Fibroblast of lung (primary cell): ENCODE measurements at regions not wholly inside any gene's neighbourhood (a gene's known extent, or its start where the extent isn't known, plus 50 kb on each side); places are given as distances from the start of the nearest gene placed in this dataset.
A peak's percentile ranks its signal among the peaks of the same experiment; 100 is the strongest.

Source experiments
- DNase-seq, 2 donors: peaks; one replicate each; pipeline versions ENCODE4 v3.0.0 to v3.0.0-alpha.2; 2010; ENCODE audit warnings: low read depth in 2 of 2
- H2AFZ ChIP-seq: 2 replicates; pipeline ENCODE4 v1.5.1; 2012; ENCODE audit warnings: low read length, control low read depth, inconsistent platforms
- H3K27ac ChIP-seq: 2 replicates; pipeline ENCODE4 v1.5.1; 2011; ENCODE audit warnings: low read length, control low read depth; ENCODE audit not compliant: insufficient read depth
- H3K27me3 ChIP-seq: 2 replicates; pipeline ENCODE4 v1.5.1; 2011; ENCODE audit warnings: mild to moderate bottlenecking, low read length; ENCODE audit not compliant: control insufficient read depth, insufficient read depth
- H3K36me3 ChIP-seq: 2 replicates; pipeline ENCODE4 v1.5.1; 2011; ENCODE audit warnings: low read length; ENCODE audit not compliant: control insufficient read depth, insufficient read depth
- H3K4me1 ChIP-seq: 2 replicates; pipeline ENCODE4 v1.5.1; 2011; ENCODE audit warnings: low read length; ENCODE audit not compliant: control insufficient read depth, insufficient read depth; ENCODE audit errors: extremely low read depth
- H3K4me2 ChIP-seq: 2 replicates; pipeline ENCODE4 v1.5.1; 2011; ENCODE audit warnings: low read length, control low read depth; ENCODE audit not compliant: insufficient read depth; ENCODE audit errors: extremely low read depth
- H3K4me3 ChIP-seq, 4 experiments: fragments of 200-600 bp in 1 of 4; sonication (generic) in 1 of 4; replicated peaks in 1 of 4; 2 replicates each; pipeline ENCODE4 v1.5.1; 2011 to 2016; ENCODE audit warnings: low read length in 4 of 4, low read depth in 3 of 4, mild to moderate bottlenecking in 3 of 4, control low read depth in 2 of 4, inconsistent platforms in 1 of 4, mixed read lengths in 1 of 4; ENCODE audit not compliant: insufficient read depth in 1 of 4; ENCODE audit errors: control extremely low read depth in 1 of 4
- H3K79me2 ChIP-seq: 2 replicates; pipeline ENCODE4 v1.5.1; 2012; ENCODE audit warnings: mild to moderate bottlenecking, low read length, inconsistent platforms; ENCODE audit not compliant: control insufficient read depth, insufficient read depth
- H3K9ac ChIP-seq: 2 replicates; pipeline ENCODE4 v1.5.1; 2011; ENCODE audit warnings: mild to moderate bottlenecking, low read length, control low read depth; ENCODE audit not compliant: insufficient read depth
- H3K9me3 ChIP-seq: 2 replicates; pipeline ENCODE4 v1.5.1; 2012; ENCODE audit warnings: low read depth, low read length; ENCODE audit not compliant: control insufficient read depth, insufficient read depth
- H4K20me1 ChIP-seq: 2 replicates; pipeline ENCODE4 v1.5.1; 2011; ENCODE audit warnings: low read length; ENCODE audit not compliant: control insufficient read depth, insufficient read depth; ENCODE audit errors: extremely low read depth
- EZH2 ChIP-seq: IDR thresholded peaks from 2 replicates; pipeline ENCODE4 v1.5.1; 2012; ENCODE audit warnings: low read length, control low read depth, mild to moderate bottlenecking; ENCODE audit errors: missing control alignments
- TF ChIP-seq, protein P1 (sequence below), 2 donors: IDR thresholded peaks in 1 of 2; conservative IDR thresholded peaks in 1 of 2; 1 replicate in 1 of 2; 2 replicates in 1 of 2; pipeline ENCODE4 v1.5.1; 2011 to 2012; ENCODE audit warnings: low read length in 2 of 2, control low read depth in 1 of 2, inconsistent platforms in 1 of 2, low read depth in 1 of 2, mild to moderate bottlenecking in 1 of 2

DNA sequence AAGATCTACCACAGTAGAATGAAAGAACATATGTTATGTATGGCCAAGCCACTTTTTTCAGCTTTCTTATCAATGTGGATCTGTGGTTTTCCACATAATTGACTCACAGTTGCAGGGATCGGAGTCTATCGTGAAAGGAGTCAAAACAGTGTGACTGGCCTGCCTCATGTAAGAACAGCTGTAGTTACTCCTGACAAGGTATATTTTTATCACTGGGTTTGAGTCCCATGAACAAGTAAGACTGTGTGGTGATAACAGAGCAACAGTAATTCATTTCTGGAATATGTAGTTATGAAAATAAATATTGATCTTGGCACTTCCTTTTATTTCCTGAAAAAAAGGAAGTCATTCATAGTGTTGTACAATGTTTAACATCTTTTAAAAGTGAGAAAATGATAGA, 416.6 kb downstream of the KLF12 start:
- Histone ChIP-seq H3K4me2 (no peak overlapping the region), H3K4me1 (no peaks in the 10 kb centered on the region), H3K27me3 (no peaks in the 10 kb centered on the region), H2AFZ (no peak overlapping the region), H3K9me3 (no peaks in the 10 kb centered on the region), H3K4me3 (no peak overlapping the region), H4K20me1 (no peaks in the 10 kb centered on the region), H3K36me3 (peaks cover 2% of the 10 kb centered on the region), H3K9ac (no peak overlapping the region), H3K79me2 (no peaks in the 10 kb centered on the region), H3K27ac (no peak overlapping the region)
- TF ChIP-seq EZH2 = no peak
- TF ChIP-seq, protein P1, sequence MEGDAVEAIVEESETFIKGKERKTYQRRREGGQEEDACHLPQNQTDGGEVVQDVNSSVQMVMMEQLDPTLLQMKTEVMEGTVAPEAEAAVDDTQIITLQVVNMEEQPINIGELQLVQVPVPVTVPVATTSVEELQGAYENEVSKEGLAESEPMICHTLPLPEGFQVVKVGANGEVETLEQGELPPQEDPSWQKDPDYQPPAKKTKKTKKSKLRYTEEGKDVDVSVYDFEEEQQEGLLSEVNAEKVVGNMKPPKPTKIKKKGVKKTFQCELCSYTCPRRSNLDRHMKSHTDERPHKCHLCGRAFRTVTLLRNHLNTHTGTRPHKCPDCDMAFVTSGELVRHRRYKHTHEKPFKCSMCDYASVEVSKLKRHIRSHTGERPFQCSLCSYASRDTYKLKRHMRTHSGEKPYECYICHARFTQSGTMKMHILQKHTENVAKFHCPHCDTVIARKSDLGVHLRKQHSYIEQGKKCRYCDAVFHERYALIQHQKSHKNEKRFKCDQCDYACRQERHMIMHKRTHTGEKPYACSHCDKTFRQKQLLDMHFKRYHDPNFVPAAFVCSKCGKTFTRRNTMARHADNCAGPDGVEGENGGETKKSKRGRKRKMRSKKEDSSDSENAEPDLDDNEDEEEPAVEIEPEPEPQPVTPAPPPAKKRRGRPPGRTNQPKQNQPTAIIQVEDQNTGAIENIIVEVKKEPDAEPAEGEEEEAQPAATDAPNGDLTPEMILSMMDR (conservative IDR thresholded peaks at IDR 0.05 in 1 of 2, IDR thresholded peaks at IDR 0.05 in 1 of 2; ENCODE audit: low read depth in 1 of 2, low read length in 2 of 2) = no peak
- DNase-seq = peak; percentile 39 to 81

DNA sequence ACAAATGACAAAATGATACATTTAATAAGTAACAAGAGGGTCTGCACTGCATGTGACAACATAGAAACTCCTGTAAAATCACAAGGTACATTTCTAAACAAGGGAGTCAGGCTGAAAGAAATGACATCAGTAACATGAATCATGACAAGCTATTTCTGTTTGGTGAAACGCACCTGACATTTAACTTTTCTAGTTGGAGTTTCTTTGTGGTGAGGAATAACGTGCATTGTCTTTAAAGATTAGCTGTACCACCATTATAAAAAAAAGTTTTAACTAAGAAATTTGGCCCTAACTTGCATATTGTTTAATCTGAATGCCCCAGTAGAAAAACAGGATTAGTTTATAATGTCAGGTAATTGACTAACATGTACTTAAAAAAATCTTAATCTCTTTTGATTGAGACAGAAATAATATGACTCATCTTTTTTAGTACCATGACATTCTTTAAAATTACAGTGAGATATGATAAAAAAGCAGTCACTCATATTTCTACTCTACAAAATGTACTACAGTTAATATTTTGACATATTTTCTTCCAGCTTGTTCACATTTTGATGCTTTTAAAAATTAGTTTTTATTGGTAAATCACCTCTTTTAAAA, 418.2 kb downstream of the KLF12 start:
- Histone ChIP-seq H3K27ac (no peak overlapping the region), H3K36me3 (peaks cover 2% of the 10 kb centered on the region), H3K9ac (no peak overlapping the region), H2AFZ (no peak overlapping the region), H3K4me1 (no peaks in the 10 kb centered on the region), H3K4me3 (no peak overlapping the region), H3K79me2 (no peaks in the 10 kb centered on the region), H3K27me3 (no peaks in the 10 kb centered on the region), H3K4me2 (no peak overlapping the region), H4K20me1 (no peaks in the 10 kb centered on the region), H3K9me3 (no peaks in the 10 kb centered on the region)
- TF ChIP-seq, protein P1 (conservative IDR thresholded peaks at IDR 0.05 in 1 of 2, IDR thresholded peaks at IDR 0.05 in 1 of 2; ENCODE audit: low read depth in 1 of 2, low read length in 2 of 2) = no peak
- TF ChIP-seq EZH2 = no peak
- DNase-seq = peak in 1 of 2 donors; percentile 36

DNA sequence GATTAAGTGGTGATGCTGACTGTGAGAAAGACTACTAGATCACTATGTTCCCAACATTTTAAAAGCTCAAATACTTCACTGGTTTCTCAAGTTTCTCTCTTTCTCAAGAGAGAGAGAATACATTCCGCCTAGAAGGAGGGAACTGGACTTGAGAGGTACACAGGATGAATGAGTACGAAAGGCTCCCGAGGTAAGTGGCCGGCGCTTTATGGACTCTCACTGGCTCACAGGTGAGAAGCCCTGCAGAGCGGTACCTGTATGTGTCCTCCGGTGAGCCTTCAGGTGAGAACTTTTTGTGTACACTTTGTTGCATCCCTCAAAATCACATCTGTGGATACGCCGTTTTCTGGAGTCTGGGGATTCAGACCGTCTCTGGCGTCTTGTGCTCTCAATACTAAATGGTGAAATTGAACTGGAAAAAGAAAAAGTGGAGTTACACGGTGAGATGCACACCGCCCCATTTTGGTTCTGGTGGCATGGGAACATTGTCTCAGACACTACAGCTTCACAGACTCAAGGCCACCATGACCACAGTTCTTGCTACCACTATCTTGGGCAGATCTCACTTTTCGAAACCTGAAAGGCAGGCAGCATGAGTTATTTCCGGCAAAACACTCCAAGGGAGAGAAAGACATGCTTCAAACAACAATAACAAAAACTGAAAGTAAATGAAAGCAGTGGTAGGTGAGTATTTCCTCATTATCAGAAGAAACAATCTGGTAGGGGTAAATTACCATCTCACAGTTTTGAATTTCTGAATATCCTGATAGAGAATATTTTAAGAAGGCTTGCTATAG, 418.9 kb downstream of the KLF12 start:
- DNase-seq = no peak
- Histone ChIP-seq H3K4me3 (no peak overlapping the region), H3K27ac (no peak overlapping the region), H3K9me3 (no peaks in the 10 kb centered on the region), H3K4me1 (no peaks in the 10 kb centered on the region), H3K36me3 (peaks cover 2% of the 10 kb centered on the region), H4K20me1 (no peaks in the 10 kb centered on the region), H3K27me3 (no peaks in the 10 kb centered on the region), H3K9ac (no peak overlapping the region), H3K79me2 (no peaks in the 10 kb centered on the region), H3K4me2 (no peak overlapping the region), H2AFZ (no peak overlapping the region)
- TF ChIP-seq EZH2 = no peak
- TF ChIP-seq, protein P1 (conservative IDR thresholded peaks at IDR 0.05 in 1 of 2, IDR thresholded peaks at IDR 0.05 in 1 of 2; ENCODE audit: low read depth in 1 of 2, low read length in 2 of 2) = no peak
